HG02623 (cell line): ENCODE measurements at regions not wholly inside any gene's neighbourhood (a gene's known extent, or its start where the extent isn't known, plus 50 kb on each side); places are given as distances from the start of the nearest gene placed in this dataset.
"Not testable (repeated sequence)": the region's sequence is repeated elsewhere in the genome, so short reads cannot be mapped to it uniquely, and the experiment has no call there.

ENCODE experiments used
- ATAC-seq: cut with Tn5 transposase; IDR thresholded peaks from one replicate; pipeline ENCODE4 v1.9.1; 2021; ENCODE audit warnings: moderate library complexity; ENCODE audit not compliant: unreplicated experiment

DNA sequence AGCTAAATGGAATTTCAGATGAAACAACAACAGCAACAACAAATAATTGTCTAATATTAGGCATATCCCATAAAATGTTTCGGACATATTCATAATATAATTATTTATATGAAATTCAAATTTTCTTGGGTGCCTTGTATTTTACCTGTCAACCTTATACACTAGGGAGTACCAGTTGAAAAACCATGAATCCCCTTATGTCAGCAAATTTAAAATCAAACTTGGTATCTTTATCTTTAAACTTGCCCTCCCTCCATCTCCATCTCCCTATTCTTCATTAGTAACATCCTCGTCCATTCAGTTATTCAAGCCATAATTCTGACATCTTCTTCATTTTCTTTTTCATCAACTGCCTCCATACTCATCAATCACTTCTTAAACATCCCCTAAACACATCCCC lies 974.5 kb upstream of the HS3ST1 start:
- ATAC-seq = no peak

DNA sequence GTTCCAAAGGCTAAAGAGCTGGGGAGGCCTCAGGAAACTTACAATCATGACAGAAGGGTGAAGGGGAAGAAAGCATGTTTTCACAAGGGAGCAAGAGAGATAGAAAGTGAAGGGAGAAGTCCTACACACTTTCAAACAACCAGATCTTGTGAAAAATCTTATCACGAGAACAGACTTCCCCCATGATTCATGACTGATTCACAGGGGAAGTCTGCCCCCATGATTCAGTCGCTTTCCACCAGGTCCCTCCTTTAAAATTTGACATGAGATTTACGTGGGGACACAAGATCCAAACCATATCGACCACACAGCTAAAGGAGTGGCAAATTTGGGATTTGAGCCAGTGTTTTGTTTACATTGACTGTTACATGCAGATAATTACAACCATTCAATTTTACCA lies 971.1 kb upstream of the HS3ST1 start:
- ATAC-seq = no peak

DNA sequence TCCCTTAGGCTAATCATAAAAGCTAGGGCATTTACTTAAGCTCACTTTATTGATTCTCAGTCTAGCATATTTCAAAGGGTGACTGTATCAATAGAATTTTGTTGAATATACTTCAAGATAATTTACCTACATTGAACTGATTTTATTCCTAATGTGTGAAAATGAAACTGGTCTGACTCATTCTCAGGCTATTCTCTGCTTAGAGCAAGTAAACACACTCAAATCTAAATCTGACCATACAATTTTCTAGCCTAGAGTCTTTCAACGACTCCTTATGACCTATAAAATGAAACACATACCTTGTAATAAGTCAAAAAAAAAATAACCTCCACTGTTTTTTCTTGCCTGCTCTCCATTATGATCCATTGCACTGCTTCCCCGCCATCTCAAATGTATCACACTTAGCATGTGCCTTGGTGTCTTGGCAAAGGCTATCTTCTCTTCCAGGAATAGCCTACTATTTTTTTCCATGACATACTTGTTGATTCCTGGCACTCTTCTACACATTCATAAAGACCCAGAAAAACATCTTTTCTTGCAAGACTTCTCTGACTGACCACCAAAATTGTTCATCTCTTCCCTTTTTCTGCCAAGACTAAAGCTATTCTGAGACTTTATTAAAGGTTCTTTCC lies 965.1 kb upstream of the HS3ST1 start:
- no peak for ATAC-seq

DNA sequence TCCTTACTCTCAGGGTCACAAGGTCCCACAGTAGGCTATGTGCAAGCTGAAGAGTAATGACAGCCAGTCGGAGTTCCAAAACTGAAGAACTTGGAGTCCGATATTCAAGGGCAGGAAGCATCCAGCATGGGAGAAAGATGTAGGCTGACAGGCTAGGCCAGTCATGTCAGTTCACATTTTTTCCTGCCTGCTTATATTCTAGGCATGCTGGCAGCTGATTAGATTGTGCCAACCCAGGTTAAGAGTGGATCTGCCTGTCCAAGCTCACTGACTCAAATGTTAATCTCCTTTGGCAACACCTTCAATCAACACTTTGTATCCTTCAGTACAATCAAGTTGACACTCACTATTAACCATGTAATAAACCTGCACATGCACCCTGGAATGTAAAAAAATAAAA lies 960.9 kb upstream of the HS3ST1 start:
- ATAC-seq = no peak

DNA sequence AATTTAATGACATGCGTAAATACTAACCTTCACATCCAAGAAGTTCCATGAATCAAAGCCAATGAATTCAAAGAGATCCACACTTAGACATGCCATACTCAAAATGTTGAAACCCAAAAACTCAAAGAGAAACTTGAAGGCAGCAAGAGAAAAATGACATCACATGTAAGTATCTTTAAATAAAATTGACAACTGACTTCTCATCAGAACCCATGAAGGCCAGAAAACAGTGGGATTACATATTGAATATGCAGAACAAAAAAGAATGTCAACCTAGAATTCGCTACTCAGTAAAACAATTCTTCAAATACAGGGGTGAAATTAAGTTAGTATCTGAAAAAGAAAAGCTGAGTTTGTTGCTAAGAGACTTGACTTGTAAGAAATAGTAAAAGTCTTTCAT lies 953.9 kb upstream of the HS3ST1 start:
- no peak for ATAC-seq

DNA sequence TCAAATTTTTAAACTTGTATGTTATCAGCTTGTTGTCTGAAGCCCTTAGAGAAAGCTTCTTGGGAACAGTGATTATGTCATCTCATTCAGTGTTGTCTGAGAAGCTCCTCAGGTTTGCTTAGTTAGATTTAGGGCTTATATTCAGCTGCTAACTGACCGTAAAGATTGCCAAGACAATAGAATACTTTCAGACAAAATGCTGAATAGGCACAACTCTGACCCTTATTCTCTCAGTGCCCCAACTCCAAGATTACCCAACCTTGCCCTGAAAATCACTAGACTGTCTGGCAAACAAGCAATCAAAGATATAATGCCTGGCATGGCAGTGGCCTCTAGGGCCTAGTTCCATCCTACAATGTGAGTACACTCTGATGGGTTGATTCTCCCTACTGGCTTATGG lies 950.5 kb upstream of the HS3ST1 start:
- ATAC-seq = no peak

DNA sequence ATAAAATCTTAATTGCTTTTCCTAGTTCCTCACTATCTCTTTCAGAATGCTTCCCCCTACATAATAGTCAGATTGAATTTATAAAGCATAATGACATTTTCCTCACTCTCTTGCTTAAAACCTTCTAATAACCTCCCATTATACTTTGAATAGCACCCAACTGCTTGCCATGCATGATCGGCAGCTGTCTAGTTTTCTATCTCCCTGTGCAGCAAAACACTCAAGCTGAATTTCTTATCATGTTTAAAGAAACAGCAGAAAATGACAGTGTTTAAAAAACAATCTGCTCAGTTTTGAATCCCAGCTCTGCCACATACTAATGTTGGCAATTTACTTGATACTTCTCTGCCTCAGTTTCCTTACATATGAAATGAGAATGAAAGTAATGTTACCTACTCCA lies 947.1 kb upstream of the HS3ST1 start:
- ATAC-seq = no peak

DNA sequence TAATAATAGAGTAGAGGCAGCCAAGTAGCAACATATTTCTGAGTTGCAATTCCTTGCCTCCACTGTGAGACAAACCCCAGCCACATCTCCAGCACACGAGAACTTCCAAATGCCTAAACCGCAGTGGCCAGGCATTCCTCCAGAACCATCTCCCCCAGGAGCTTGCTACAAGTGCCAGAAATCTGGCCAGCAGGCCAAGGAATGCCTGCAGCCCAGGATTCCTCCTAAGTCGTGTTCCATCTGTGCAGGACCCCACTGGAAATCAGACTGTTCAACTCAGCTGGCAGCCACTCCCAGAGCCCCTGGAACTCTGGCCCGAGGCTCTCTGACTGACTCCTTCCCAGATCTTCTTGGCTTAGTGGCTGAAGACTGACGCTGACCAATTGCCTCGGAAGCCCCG lies 937.2 kb upstream of the HS3ST1 start:
- not testable (repeated sequence) for ATAC-seq

DNA sequence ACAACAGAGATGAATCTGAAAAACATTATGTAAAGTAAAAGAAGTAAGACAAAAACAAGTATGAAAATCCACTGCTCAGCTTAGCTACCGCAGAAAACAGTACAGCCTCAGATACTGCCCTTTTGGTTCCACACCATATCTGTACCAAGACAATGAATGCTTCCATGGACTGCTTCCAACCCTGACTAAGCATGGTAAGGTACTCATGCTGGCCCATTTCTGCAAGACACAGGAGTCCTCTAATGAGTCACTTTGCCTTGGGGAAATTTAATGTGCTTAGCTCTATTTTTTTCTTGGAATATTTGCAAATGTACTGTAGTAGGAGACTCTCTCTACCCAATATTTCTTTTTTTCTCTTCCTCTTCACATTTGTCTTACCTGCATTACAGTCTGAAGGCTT lies 931.7 kb upstream of the HS3ST1 start:
- no peak for ATAC-seq

DNA sequence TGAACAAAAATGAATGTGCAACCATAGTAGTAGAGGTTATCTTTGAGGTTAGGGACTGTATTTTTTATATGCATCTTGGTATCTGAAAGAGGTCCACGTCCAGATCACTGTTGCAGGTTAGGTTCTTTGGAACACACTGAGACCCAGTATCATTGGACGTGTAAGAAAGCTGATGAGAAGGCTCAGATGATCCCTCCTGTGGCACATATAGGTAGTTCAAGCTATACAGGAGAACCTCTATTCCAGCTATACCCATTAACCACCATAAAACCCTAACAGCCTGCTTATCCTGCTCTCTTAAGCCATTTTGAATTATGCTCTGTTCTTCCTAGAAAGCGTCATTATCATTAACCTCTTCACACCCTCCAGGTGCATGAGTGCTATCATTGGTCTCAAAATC lies 930.7 kb upstream of the HS3ST1 start:
- ATAC-seq = no peak

DNA sequence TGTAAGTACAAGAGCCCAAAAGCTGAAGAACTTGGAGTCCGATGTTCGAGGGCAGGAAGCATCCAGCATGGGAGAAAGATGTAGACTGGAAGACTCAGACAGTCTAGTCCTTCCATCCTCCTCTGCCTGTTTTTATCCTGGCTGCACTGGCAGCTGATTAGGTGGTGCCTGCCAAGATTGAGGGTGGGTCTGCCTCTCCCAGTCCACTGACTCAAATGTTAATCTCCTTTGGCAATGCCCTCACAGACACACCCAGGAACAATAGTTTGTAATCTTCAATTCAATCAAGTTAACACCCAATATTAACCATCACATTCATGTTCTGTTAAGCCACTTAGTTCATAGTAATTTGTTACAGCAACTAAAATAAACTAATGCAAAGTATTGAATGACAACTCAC lies 904.4 kb upstream of the HS3ST1 start:
- ATAC-seq = not testable (repeated sequence)

DNA sequence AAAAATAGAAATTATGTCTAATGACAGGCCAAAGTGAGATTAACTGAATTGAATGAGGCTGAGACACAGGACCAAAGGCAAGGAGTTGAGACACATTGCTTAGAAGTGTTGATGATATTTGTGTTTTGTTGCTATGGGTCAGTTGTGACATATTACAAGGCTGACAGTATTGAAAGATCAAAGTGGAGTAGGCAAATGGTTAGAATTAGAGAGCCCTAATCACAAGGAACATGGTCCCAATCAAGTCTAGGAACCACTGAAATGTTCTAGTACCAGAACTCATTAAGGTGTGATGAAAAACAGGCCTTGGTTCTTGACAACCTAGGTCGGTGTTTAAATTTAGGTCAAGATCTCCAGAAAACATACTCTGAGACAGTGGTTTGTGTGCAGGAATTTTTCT lies 896.3 kb upstream of the HS3ST1 start:
- no peak for ATAC-seq

DNA sequence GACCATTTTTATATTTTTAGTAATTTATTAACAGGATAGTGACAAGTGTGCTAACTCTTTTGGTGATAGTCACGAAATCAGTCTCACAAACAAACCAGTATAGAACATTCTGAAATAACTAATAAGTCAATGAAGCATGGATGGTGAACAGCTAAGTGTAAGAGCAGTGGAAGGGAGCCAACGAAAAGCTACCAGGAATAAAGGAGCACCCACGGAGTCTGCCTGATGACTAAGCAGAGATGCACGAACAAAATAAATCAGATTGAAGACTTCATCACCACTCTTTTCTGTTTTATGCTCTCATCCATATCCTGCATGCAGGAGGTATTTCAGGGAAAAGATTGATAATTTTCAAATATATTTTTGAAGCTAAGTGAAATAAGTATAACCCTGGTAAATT lies 891.1 kb upstream of the HS3ST1 start:
- ATAC-seq = no peak

DNA sequence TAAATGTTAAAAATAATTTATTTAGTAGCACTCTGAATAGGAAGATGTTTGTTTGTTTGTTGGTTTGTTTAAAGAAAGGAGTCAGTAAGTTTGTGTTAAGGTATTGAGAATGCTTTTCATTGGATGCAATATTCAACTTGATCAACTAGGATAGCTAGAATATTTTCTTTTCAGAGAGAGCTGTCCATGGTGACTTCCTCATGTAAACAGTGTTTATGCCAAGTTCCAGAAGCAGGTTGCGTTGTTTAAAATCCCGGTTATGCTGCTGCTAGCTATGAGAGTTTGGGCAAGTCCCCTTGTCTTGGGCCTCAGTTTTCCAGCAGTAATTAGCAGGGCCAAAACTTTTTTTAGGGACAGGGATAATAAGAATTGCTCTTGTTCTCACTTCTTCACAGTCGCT lies 876.2 kb upstream of the HS3ST1 start:
- ATAC-seq = no peak

DNA sequence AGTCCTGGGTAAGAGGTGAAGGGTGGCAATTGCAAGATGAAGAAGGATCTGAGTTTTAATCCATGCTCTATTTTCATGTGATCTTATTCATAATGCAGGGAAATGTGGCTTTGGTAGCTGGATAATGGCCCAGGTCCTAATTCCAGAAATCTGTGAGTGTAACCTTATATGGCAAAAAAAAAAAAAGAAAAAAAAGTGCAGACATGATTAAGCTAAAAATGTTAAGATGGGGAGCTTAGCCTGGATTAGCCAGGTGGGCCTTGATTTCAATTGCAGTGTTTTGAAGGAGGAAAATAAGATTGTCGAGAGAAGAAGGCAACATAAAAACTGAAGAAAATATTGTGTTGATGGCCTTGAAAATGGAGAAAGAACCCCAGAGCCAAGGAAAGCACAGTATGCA lies 867.7 kb upstream of the HS3ST1 start:
- no peak for ATAC-seq

DNA sequence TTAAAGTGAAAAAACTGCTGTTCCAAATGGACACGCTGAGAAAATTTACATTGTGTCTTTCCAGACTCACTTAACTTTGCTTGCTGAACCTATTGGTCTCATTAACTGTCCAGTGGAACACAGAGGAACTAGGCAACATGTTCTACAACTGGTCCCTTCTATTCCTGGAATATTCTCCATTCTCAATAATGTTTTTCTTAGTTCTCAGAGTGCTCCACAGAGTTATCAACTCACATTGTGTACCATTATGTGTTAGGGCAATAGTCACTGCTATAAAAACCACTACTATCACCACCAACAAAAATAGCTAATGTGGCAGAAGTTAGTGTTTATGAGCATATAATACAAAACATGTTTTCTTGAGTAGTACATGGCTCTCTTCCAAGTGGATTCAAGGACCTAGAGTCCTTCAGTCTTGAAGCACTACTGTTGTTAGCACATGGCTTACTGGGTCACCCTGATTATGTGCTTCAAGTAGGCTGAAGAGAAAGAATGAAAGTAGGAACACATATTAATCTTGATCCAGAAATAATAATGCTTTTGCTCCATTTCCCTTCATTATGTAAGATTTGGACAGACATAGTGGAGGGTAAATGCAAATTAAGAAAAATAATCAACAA lies 865.3 kb upstream of the HS3ST1 start:
- ATAC-seq = no peak

DNA sequence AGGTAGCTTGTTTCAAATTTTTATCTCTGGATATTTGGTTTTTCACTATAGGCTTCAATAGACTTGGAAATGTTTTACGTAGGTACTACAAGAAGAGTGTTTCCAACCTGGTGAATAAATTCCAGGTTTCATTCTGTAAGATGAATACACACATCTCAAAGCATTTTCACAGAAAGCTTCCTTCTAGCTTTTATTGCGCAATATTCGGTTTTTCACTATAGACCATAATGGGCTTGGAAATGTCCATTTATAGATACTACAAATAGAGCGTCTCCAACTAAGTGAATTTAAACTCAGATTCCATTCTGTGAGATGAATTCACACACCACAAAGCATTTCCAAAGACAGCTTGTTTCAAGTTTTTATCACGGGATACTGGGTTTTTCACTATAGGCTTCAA lies 857.7 kb upstream of the HS3ST1 start:
- no peak for ATAC-seq

DNA sequence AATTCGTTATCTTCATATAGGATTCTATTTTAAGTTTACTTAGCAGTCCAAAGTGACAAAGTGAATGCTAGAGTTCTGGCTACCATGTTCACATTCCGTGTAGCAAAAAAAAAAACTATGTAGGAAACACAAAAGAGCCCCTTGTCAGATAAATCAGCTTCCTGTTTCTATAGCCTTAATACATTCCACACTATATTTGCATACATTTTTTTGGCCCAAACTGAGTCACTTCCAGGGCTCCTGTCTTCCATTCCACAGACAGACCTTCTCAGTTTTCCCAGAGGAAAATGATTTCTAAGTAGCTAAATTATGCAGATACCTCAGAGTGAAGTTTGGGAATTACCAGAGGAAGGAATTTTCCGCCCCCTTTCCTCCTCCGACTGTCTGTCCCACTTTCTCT lies 841.9 kb upstream of the HS3ST1 start:
- ATAC-seq = no peak

DNA sequence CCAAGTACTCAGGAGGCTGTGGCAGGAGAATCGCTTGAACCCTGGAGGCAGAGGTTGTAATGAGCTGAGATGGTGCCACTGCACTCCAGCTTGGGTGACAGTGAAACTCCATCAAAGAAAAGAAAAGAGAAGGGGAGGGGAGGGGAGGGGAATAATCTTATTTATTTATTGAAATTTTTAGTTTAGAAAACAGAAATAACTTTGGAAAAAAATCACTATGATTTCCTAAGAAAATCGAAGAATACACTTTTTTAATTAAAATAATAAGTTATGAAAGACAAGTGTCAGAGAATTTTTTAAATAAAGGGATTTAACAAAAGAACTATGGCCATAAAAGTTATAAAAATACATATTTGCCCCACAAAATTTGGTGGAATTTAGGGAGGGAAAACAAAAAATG lies 836.9 kb upstream of the HS3ST1 start:
- no peak for ATAC-seq

DNA sequence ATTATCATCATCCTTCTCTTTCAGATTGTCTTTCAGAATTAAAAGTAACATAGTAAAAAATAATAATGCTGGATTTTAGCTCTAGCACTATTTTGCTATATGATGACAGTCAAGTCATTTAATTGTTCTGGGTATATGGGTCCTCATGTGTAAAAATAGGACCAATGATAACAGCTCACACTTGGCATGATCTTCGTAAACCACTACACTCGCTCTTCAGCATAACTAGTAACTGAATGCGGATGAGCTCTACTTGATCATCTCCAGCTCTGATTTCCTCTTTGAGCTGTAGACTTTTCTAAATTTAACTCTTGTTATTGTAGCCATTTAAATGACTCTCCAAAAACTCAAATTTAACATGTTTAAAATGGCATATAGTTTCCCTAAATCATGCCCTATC lies 831.8 kb upstream of the HS3ST1 start:
- no peak for ATAC-seq

DNA sequence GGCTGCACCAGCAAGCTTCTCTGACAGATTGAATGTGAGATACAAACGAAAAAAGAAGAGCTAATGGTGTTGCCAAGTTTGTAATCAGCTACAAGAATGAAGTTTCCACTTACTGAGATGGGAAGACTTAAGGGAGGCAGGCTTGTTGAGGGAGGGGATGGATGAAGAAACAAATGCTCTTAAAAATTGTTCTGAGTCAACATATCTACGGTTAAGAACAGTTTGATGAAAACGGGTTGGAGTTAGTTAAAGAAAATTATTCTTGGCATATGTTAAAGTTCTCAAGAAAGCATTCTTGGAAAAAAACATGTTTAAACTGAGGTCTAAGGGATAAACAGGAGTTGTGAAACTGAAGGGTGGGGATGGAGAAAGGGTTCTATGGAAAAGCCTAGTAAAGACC lies 816.3 kb upstream of the HS3ST1 start:
- ATAC-seq = no peak

DNA sequence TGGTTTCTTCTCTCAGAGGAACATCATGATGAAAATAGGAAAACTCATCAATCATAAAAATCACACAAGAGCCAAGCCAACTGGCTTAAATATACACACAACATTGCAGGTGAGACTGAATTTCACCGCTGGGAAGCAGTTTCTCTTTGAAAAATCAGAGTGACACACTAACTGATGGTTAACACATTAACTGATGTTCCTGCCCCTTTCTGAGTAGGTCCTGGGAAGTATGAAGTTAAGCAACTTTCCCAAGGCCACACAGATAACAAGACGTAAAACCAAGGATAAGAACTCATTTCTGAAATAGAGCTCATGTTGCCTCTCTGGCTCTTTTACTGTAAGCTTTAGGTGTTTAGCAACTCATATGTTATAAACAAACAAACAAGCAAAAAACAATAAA lies 813.7 kb upstream of the HS3ST1 start:
- no peak for ATAC-seq

DNA sequence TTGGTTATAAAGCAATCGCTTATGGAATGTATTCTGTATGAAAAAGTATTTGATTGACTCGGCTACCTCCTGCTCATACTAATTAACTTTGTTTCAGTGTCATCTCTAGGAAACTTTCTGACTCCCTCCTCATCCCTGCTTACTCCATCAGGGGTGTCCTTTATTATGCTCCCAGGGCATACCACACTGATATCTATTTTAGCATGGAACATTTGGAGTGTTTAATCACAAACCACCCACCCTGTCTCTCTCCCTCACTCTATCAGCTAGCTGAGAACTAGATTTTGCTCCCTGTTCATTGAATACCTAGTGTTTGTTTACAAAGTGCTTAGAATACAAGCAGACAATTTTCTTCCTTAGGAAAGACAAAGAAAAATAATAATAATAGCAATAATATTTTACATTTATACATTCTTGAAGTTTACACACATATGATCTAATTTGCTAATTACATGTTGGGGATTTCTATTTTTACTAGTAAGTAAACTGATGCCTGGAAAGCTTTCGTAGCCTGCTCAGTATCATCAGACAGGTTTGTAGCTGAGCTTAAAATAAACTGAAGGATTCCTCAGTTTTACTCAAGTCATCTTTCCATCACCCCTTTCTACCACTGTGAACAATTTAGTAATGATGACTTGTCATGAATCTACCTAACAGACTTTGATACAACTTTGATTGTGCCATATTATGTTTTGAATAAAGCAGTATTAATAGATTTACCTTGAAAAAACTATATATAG lies 811.4 kb upstream of the HS3ST1 start:
- ATAC-seq = no peak
